ENCODE measurements at regions not wholly inside any gene's neighbourhood (a gene's known extent, or its start where the extent isn't known, plus 50 kb on each side); places are given as distances from the start of the nearest gene placed in this dataset.

DNA sequence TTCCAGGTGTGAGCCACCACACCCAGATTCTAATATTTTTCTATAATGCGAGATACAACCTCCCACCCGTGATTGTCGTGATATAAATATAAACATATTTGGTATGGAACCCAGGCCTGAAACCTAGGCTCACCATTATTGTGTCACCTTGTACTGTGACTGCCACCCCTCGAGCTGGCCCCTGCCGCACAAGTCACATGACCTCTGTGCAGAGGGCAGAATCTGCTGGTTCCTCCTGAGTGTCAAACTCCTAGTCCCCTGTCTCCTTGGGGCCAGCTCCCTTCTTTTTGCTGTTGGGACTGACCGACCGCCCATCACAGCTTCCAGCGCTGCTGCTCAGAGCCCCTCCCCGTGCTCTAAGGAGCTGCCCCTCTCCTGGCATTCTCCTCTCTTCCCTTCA lies 86.4 kb downstream of the RSPH3 start:
- 91 to 92% methylated on average over 9 of the region's 9 CpGs for WGBS, 2 donors
- H3K4me1 ChIP-seq = peaks cover 0 to 14% (median 0%) of the 10 kb centered on the region in 9 donors
- no peak for DNase-seq
- ATAC-seq = no peak
- intact Hi-C loops (cut with DNase I) = no loop called here
- no peaks in the 10 kb centered on the region for H3K36me3 ChIP-seq
- no peaks in the 10 kb centered on the region for H3K9me3 ChIP-seq
- TF ChIP-seq, protein P1, sequence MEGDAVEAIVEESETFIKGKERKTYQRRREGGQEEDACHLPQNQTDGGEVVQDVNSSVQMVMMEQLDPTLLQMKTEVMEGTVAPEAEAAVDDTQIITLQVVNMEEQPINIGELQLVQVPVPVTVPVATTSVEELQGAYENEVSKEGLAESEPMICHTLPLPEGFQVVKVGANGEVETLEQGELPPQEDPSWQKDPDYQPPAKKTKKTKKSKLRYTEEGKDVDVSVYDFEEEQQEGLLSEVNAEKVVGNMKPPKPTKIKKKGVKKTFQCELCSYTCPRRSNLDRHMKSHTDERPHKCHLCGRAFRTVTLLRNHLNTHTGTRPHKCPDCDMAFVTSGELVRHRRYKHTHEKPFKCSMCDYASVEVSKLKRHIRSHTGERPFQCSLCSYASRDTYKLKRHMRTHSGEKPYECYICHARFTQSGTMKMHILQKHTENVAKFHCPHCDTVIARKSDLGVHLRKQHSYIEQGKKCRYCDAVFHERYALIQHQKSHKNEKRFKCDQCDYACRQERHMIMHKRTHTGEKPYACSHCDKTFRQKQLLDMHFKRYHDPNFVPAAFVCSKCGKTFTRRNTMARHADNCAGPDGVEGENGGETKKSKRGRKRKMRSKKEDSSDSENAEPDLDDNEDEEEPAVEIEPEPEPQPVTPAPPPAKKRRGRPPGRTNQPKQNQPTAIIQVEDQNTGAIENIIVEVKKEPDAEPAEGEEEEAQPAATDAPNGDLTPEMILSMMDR (IDR thresholded peaks at IDR 0.05) = no peak
- peaks cover 0 to 6% (median 4%) of the 10 kb centered on the region in 7 donors for H3K27me3 ChIP-seq
- H3K4me3 ChIP-seq = no peak overlapping the region
- H3K27ac ChIP-seq = no peak overlapping the region

DNA sequence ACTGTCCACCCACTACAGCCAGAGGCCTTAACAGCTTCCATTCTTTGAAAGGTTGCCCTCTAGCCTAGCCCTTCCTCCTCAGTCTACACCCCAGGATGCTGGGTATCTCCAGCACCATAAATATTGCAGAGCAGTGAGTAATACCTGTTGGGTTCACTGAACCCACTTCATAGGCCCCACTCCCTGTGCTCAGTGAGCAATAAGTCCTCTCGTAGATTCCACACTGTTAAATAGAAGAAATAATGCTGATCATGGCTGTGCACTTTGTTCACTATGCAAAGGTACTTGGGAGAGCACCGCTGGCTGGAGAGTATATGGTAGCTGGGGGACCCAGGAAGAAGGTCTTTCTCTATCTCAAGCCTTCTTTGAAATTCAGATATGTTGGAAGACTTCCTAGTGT lies 87.3 kb downstream of the RSPH3 start:
- DNase-seq (no peak), ATAC-seq (no peak)
- 97 to 100% methylated on average over 2 of the region's 2 CpGs for WGBS, 2 donors
- TF ChIP-seq, protein P1 (IDR thresholded peaks at IDR 0.05) = no peak
- peaks cover 0 to 6% (median 4%) of the 10 kb centered on the region in 7 donors for H3K27me3 ChIP-seq
- peaks cover 0 to 14% (median 0%) of the 10 kb centered on the region in 9 donors for H3K4me1 ChIP-seq
- H3K4me3 ChIP-seq = no peak overlapping the region
- no peaks in the 10 kb centered on the region for H3K36me3 ChIP-seq
- no peak overlapping the region for H3K27ac ChIP-seq
- no peaks in the 10 kb centered on the region for H3K9me3 ChIP-seq
- intact Hi-C loops (cut with DNase I) = no loop called here

DNA sequence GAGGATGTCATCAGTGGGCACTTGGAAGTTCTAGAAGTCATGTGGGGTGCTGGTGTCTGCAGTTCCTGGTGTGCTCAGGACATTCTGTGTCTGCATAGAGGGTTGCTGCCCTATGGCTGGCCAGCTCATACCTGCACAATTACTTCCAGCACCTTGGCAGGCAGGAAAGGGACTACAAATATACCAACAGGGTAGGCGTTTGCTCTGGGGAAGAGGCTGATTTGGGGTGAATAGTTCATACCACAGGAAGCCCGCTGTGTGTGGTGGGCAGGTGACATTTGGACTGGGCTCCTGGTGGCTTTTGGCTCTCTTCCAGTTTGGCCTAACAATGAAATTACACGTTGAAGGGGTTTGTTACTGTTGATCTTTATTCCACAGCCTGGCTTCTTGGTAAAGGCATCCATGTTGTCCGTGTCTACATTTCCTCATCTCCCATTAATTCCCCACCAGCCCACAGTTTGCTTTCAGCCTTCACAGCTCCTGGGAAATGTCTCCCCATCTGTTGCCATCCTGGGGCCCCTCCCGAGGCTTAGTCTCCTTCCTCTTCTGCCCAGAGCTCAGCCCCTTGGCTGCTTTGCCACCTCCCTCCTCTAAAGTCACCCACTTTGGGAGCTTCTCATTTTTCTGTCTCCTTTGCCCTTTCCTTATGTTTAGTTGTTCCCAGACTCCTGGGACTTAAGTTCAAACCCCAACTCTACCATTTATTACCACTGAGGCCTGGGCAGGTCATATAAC lies 88.1 kb downstream of the RSPH3 start:
- H3K9me3 ChIP-seq = no peaks in the 10 kb centered on the region
- ATAC-seq (no peak), DNase-seq (no peak)
- H3K4me3 ChIP-seq = no peak overlapping the region
- WGBS, 2 donors = 69 to 70% methylated on average over 5 of the region's 5 CpGs
- H3K4me1 ChIP-seq = peaks cover 0 to 14% (median 0%) of the 10 kb centered on the region in 9 donors
- H3K36me3 ChIP-seq = no peaks in the 10 kb centered on the region
- intact Hi-C loops (cut with DNase I) = no loop called here
- peaks cover 0 to 6% (median 4%) of the 10 kb centered on the region in 7 donors for H3K27me3 ChIP-seq
- TF ChIP-seq, protein P1 (IDR thresholded peaks at IDR 0.05) = no peak
- no peak overlapping the region for H3K27ac ChIP-seq

DNA sequence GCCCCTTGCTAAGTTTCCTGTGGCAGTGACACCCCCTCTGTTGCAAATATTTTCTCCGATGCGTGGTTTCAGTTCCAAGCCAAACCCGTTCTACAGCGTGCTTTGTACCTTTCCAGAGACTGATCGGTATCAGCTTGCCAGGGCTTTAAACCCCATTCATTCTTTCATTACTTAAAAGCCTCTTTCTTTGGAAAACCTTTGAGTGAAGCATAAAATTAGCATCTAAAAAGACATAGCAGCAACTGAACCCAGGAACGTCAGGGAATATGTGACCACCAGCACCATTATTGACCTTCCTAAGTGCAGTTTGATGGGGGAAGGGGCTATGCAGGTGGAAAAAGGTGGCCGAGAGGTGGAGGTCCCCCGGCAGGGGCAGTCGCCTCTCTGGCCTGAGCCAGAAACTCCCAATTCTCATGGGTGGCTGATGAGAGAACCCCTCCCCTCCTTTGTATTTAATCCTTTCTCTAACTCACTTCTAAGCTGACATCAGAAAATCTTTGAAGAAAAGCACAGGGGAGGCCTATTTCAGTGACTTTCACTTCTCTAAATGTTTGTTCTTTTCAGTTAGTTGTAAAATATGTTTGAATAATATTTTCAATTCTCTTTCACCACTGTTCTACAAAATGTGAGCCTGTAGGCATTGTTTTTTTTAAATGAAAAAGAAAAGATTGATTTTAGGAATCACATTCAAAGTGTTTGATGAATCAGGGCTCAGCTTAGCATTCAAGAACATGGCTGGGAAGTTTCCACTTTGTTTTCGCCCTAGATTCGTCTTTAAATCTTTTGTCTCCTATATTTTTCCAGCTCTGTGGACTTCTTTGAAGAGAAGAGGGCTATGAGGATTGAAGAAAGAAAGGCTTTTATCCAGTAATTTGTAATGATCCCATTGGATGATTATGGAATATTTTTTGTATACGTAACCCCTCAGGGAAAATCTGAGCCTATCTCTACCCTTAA lies 89.2 kb downstream of the RSPH3 start:
- TF ChIP-seq, protein P1 (IDR thresholded peaks at IDR 0.05) = no peak
- ATAC-seq (no peak), DNase-seq (no peak)
- H3K36me3 ChIP-seq = no peaks in the 10 kb centered on the region
- intact Hi-C loops (cut with DNase I) = no loop called here
- H3K27me3 ChIP-seq = peaks cover 0 to 6% (median 4%) of the 10 kb centered on the region in 7 donors
- H3K4me1 ChIP-seq = peaks cover 0 to 14% (median 0%) of the 10 kb centered on the region in 9 donors
- WGBS, 2 donors = 65 to 68% methylated on average over 12 of the region's 12 CpGs
- H3K9me3 ChIP-seq = peaks cover 0 to 10% (median 5%) of the 10 kb centered on the region in 11 donors
- H3K4me3 ChIP-seq = no peak overlapping the region
- no peak overlapping the region for H3K27ac ChIP-seq

Data from heart right ventricle (tissue), 16 donors.